ENCODE measurements at regions not wholly inside any gene's neighbourhood (a gene's known extent, or its start where the extent isn't known, plus 50 kb on each side); places are given as distances from the start of the nearest gene placed in this dataset.

- Histone ChIP-seq H3K9me3 (ENCODE audit: low read depth, low read length) (no peaks in the 10 kb centered on the region), H3K27me3 (ENCODE audit: insufficient read depth, low read length) (no peaks in the 10 kb centered on the region), H3K4me2 (ENCODE audit: insufficient read depth, low read length) (no peak overlapping the region), H3K4me3 (ENCODE audit: insufficient read depth, low read length) (no peak overlapping the region), H3K79me2 (ENCODE audit: insufficient read depth, low read length) (no peaks in the 10 kb centered on the region), H3K27ac (ENCODE audit: low read depth, low read length) (no peak overlapping the region), H4K20me1 (ENCODE audit: insufficient read depth, low read length) (no peaks in the 10 kb centered on the region), H3K36me3 (ENCODE audit: insufficient read depth, low read length) (no peaks in the 10 kb centered on the region), H2AFZ (ENCODE audit: low read length) (no peak overlapping the region), H3K4me1 (ENCODE audit: insufficient read depth, low read length) (no peaks in the 10 kb centered on the region)
- no peak for TF ChIP-seq CTCF (IDR thresholded peaks at IDR 0.05; ENCODE audit: extremely low read depth, low read depth, low read length)
- DNase-seq (ENCODE audit: insufficient read length, low spot score, missing footprints) = no peak
These were observed 457.2 kb downstream of the KIF16B start for GRCh38 chr20:16115911-16116552.

GRCh38 chr20:16113736-16114135 is 459.5 kb downstream of the KIF16B start:
- no peak overlapping the region for H3K27ac ChIP-seq (ENCODE audit: low read depth, low read length)
- no peaks in the 10 kb centered on the region for H3K4me1 ChIP-seq (ENCODE audit: insufficient read depth, low read length)
- no peak for DNase-seq (ENCODE audit: insufficient read length, low spot score, missing footprints)
- H3K36me3 ChIP-seq (ENCODE audit: insufficient read depth, low read length) = no peaks in the 10 kb centered on the region
- no peak overlapping the region for H3K4me3 ChIP-seq (ENCODE audit: insufficient read depth, low read length)
- no peak for TF ChIP-seq CTCF (IDR thresholded peaks at IDR 0.05; ENCODE audit: extremely low read depth, low read depth, low read length)
- no peaks in the 10 kb centered on the region for H3K27me3 ChIP-seq (ENCODE audit: insufficient read depth, low read length)
- no peaks in the 10 kb centered on the region for H3K9me3 ChIP-seq (ENCODE audit: low read depth, low read length)
- H3K4me2 ChIP-seq (ENCODE audit: insufficient read depth, low read length) = no peak overlapping the region
- no peaks in the 10 kb centered on the region for H3K79me2 ChIP-seq (ENCODE audit: insufficient read depth, low read length)
- H2AFZ ChIP-seq (ENCODE audit: low read length) = no peak overlapping the region
- no peaks in the 10 kb centered on the region for H4K20me1 ChIP-seq (ENCODE audit: insufficient read depth, low read length)

- DNase-seq (ENCODE audit: insufficient read length, low spot score, missing footprints) = no peak
- H3K36me3 ChIP-seq (ENCODE audit: insufficient read depth, low read length) = no peaks in the 10 kb centered on the region
- H3K27me3 ChIP-seq (ENCODE audit: insufficient read depth, low read length) = no peaks in the 10 kb centered on the region
- H3K9me3 ChIP-seq (ENCODE audit: low read depth, low read length) = no peaks in the 10 kb centered on the region
- no peaks in the 10 kb centered on the region for H3K79me2 ChIP-seq (ENCODE audit: insufficient read depth, low read length)
- no peak for TF ChIP-seq CTCF (IDR thresholded peaks at IDR 0.05; ENCODE audit: extremely low read depth, low read depth, low read length)
- H3K27ac ChIP-seq (ENCODE audit: low read depth, low read length) = no peak overlapping the region
- H4K20me1 ChIP-seq (ENCODE audit: insufficient read depth, low read length) = no peaks in the 10 kb centered on the region
- H2AFZ ChIP-seq (ENCODE audit: low read length) = no peak overlapping the region
- H3K4me3 ChIP-seq (ENCODE audit: insufficient read depth, low read length) = no peak overlapping the region
- no peaks in the 10 kb centered on the region for H3K4me1 ChIP-seq (ENCODE audit: insufficient read depth, low read length)
- H3K4me2 ChIP-seq (ENCODE audit: insufficient read depth, low read length) = no peak overlapping the region
These were observed 461.3 kb downstream of the KIF16B start for GRCh38 chr20:16111852-16112412.

GRCh38 chr20:16111172-16111832 is 461.9 kb downstream of the KIF16B start:
- Histone ChIP-seq H4K20me1 (ENCODE audit: insufficient read depth, low read length) (no peaks in the 10 kb centered on the region), H3K27me3 (ENCODE audit: insufficient read depth, low read length) (no peaks in the 10 kb centered on the region), H3K9me3 (ENCODE audit: low read depth, low read length) (no peaks in the 10 kb centered on the region), H3K4me2 (ENCODE audit: insufficient read depth, low read length) (no peak overlapping the region), H3K36me3 (ENCODE audit: insufficient read depth, low read length) (no peaks in the 10 kb centered on the region), H3K4me3 (ENCODE audit: insufficient read depth, low read length) (no peak overlapping the region), H3K4me1 (ENCODE audit: insufficient read depth, low read length) (no peaks in the 10 kb centered on the region), H2AFZ (ENCODE audit: low read length) (no peak overlapping the region), H3K79me2 (ENCODE audit: insufficient read depth, low read length) (no peaks in the 10 kb centered on the region), H3K27ac (ENCODE audit: low read depth, low read length) (no peak overlapping the region)
- no peak for DNase-seq (ENCODE audit: insufficient read length, low spot score, missing footprints)
- no peak for TF ChIP-seq CTCF (IDR thresholded peaks at IDR 0.05; ENCODE audit: extremely low read depth, low read depth, low read length)
